GM12878 (cell line): ENCODE measurements at regions not wholly inside any gene's neighbourhood (a gene's known extent, or its start where the extent isn't known, plus 50 kb on each side); places are given as distances from the start of the nearest gene placed in this dataset.

Experiments
- ATAC-seq: fragments of 200-7000 bp; cut with Tn5 transposase; 3 replicates; pipeline ENCODE4 v1.9.1; 2020; ENCODE audit warnings: mild to moderate bottlenecking, moderate library complexity
- BruUV-seq: library from RNA; stranded (reverse); fragments of 400-500 nt; replicated peaks from 2 replicates; lab custom pipeline; 2021; lab: Mats Ljungman, UMichigan
- CTCF ChIA-PET: fragments of 300-600 bp; sonication (Branson Sonifier 250); formaldehyde crosslinking; extraction: SDS; loops from one replicate; lab custom pipeline; 2021; ENCODE audit warnings: inconsistent platforms; lab: Yijun Ruan, JAX
- POLR2A ChIA-PET: fragments of 350-600 bp; formaldehyde crosslinking; extraction: SDS; loops from one replicate; lab custom pipeline; 2021; ENCODE audit warnings: inconsistent platforms; lab: Charles Lee
- RAD21 ChIA-PET: fragments of 300-600 bp; sonication (Branson Sonifier 250); formaldehyde crosslinking; loops from one replicate; lab custom pipeline; 2023; ENCODE audit warnings: antibody characterized with exemption; ENCODE audit not compliant: unreplicated experiment; lab: Charles Lee
- SMC1A ChIA-PET: fragments of 300-600 bp; sonication (Branson Sonifier 250); formaldehyde crosslinking; loops from one replicate; lab custom pipeline; 2023; ENCODE audit not compliant: unreplicated experiment, uncharacterized antibody; lab: Charles Lee
- DNase-seq: peaks from one replicate; pipeline ENCODE4 v3.0.0-alpha.2; 2011; ENCODE audit warnings: low read depth, low spot score
- FAIRE-seq: peaks from 3 replicates; lab custom pipeline; 2011; peaks lifted over from hg19 to GRCh38; lab: Jason Lieb, UNC
- H2AFZ ChIP-seq: 2 replicates; pipeline ENCODE4 v1.6.0; 2011; ENCODE audit warnings: low read depth, low read length, control low read depth; ENCODE audit not compliant: control insufficient read depth
- H3K27ac ChIP-seq: 2 replicates; pipeline ENCODE4 v1.5.1; 2011; ENCODE audit warnings: control low read depth; ENCODE audit not compliant: control insufficient read depth, insufficient read depth
- H3K27me3 ChIP-seq, 2 experiments: replicated peaks in 1 of 2; 2 replicates each; pipeline versions ENCODE4 v1.6.0 to v1.6.1; 2011; ENCODE audit warnings: low read length in 1 of 2; ENCODE audit not compliant: control insufficient read depth in 2 of 2, insufficient read depth in 2 of 2
- H3K36me3 ChIP-seq, 2 experiments: 2 replicates each; pipeline ENCODE4 v1.5.1; 2011; ENCODE audit warnings: low read length in 1 of 2; ENCODE audit not compliant: control insufficient read depth in 2 of 2, insufficient read depth in 2 of 2
- H3K4me1 ChIP-seq: 2 replicates; pipeline ENCODE4 v1.6.1; 2011; ENCODE audit warnings: mild to moderate bottlenecking, low read length, moderate library complexity, mixed read lengths; ENCODE audit not compliant: control insufficient read depth, insufficient read depth
- H3K4me2 ChIP-seq: 2 replicates; pipeline ENCODE4 v1.6.0; 2011; ENCODE audit warnings: control low read depth; ENCODE audit not compliant: control insufficient read depth, insufficient read depth
- H3K4me3 ChIP-seq: fragments of 200-600 bp; sonication (generic); 2 replicates; pipeline ENCODE4 v1.5.1; 2016
- H3K79me2 ChIP-seq: 2 replicates; pipeline ENCODE4 v1.6.0; 2011; ENCODE audit warnings: low read length; ENCODE audit not compliant: control insufficient read depth, insufficient read depth
- H3K9ac ChIP-seq: 2 replicates; pipeline ENCODE4 v1.8.0; 2011; ENCODE audit warnings: low read length, control low read depth, mixed read lengths; ENCODE audit not compliant: control insufficient read depth, insufficient read depth
- H3K9me3 ChIP-seq: replicated peaks from 3 replicates; pipeline ENCODE4 v1.5.1; 2011; ENCODE audit warnings: mild to moderate bottlenecking, low read length; ENCODE audit not compliant: control insufficient read depth, insufficient read depth
- H4K20me1 ChIP-seq: 2 replicates; pipeline ENCODE4 v1.6.0; 2011; ENCODE audit not compliant: control insufficient read depth, insufficient read depth
- EED ChIP-seq: sonication (generic); IDR thresholded peaks from 2 replicates; pipeline ENCODE4 v1.6.1; 2016; ENCODE audit warnings: antibody characterized with exemption, low read depth
- ESRRA ChIP-seq: IDR thresholded peaks from 2 replicates; pipeline ENCODE4 v1.6.1; 2012; ENCODE audit warnings: mild to moderate bottlenecking, low read length, improper control_type of control experiment
- FOS ChIP-seq: IDR thresholded peaks from 3 replicates; pipeline ENCODE4 v1.6.1; 2011; ENCODE audit warnings: borderline replicate concordance; ENCODE audit not compliant: insufficient read length; ENCODE audit errors: extremely low read depth
- FOXM1 ChIP-seq: IDR thresholded peaks from 2 replicates; pipeline ENCODE4 v1.6.1; 2012; ENCODE audit warnings: low read depth, mild to moderate bottlenecking, inconsistent platforms, low read length, moderate library complexity
- HDAC6 ChIP-seq: fragments of 200-600 bp; sonication (generic); IDR thresholded peaks from one replicate; pipeline ENCODE4 v1.8.0; 2017; ENCODE audit warnings: antibody characterized with exemption; ENCODE audit not compliant: unreplicated experiment
- PAX5 ChIP-seq: IDR thresholded peaks from 2 replicates; pipeline ENCODE4 v1.6.1; 2011; ENCODE audit warnings: low read depth, low read length, borderline replicate concordance
- WGBS: methylation state at CpG from one replicate; pipeline ENCODE4 v1.1.6; 2016; ENCODE audit warnings: low lambda C conversion rate; ENCODE audit not compliant: insufficient replicate concordance, insufficient coverage; ENCODE audit errors: missing lambda C conversion rate; 5-methylcytosine and 5-hydroxymethylcytosine counted together
- in situ Hi-C: fragments of 300-500 bp; cut with MboI; formaldehyde crosslinking; loops from 9 replicates; pipeline ENCODE4 v1.14.3; 2018; ENCODE audit warnings: mixed read lengths
- intact Hi-C: fragments of 100-400 bp; cut with micrococcal nuclease; formaldehyde crosslinking; loops from one replicate; pipeline ENCODE4 v1.14.2; 2022; ENCODE audit not compliant: unreplicated experiment
- TF ChIP-seq, protein P1 (sequence below): fragments of 450-650 bp; IDR thresholded peaks from 2 replicates; pipeline ENCODE4 v1.6.1; 2017; ENCODE audit warnings: mild to moderate bottlenecking
- TF ChIP-seq, protein P2 (sequence below): fragments of 450-650 bp; IDR thresholded peaks from 2 replicates; pipeline ENCODE4 v1.6.1; 2017; ENCODE audit warnings: low read depth, mild to moderate bottlenecking, moderate library complexity

DNA sequence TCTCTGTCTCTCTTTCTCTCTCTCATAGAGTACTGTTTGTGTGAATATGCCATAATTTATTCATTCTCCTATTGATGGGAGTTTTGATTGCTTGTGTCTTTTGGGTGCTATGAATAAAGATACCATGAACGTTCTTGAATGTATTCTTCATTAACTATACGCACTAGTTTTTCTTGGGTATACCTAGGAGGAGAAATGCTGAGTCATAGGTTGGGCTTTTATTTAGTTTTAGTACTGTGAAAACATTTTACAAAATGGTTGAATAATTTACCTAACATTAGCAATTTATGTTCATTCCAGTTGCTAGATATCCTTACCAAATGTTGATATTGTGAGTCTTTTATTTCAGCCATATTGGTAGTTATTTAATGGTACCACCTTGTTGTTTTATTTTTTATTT is 192.5 kb downstream of the NPR3 start:
- ChIA-PET POLR2A (no interaction called here), SMC1A (no interaction called here), RAD21 (no interaction called here), CTCF (no interaction called here)
- Histone ChIP-seq H3K9ac (no peak overlapping the region), H3K9me3 (no peaks in the 10 kb centered on the region), H3K4me2 (no peak overlapping the region), H2AFZ (no peak overlapping the region), H3K27me3 (no peaks in the 10 kb centered on the region), H4K20me1 (no peaks in the 10 kb centered on the region), H3K27ac (no peak overlapping the region), H3K4me1 (no peaks in the 10 kb centered on the region), H3K4me3 (no peak overlapping the region), H3K79me2 (no peaks in the 10 kb centered on the region), H3K36me3 (no peaks in the 10 kb centered on the region)
- no peak for TF ChIP-seq FOS
- TF ChIP-seq PAX5, result no peak
- no peak for TF ChIP-seq HDAC6
- no peak for TF ChIP-seq FOXM1
- no peak for TF ChIP-seq ESRRA
- TF ChIP-seq, protein P1, sequence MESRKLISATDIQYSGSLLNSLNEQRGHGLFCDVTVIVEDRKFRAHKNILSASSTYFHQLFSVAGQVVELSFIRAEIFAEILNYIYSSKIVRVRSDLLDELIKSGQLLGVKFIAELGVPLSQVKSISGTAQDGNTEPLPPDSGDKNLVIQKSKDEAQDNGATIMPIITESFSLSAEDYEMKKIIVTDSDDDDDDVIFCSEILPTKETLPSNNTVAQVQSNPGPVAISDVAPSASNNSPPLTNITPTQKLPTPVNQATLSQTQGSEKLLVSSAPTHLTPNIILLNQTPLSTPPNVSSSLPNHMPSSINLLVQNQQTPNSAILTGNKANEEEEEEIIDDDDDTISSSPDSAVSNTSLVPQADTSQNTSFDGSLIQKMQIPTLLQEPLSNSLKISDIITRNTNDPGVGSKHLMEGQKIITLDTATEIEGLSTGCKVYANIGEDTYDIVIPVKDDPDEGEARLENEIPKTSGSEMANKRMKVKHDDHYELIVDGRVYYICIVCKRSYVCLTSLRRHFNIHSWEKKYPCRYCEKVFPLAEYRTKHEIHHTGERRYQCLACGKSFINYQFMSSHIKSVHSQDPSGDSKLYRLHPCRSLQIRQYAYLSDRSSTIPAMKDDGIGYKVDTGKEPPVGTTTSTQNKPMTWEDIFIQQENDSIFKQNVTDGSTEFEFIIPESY, result no peak
- TF ChIP-seq, protein P2, sequence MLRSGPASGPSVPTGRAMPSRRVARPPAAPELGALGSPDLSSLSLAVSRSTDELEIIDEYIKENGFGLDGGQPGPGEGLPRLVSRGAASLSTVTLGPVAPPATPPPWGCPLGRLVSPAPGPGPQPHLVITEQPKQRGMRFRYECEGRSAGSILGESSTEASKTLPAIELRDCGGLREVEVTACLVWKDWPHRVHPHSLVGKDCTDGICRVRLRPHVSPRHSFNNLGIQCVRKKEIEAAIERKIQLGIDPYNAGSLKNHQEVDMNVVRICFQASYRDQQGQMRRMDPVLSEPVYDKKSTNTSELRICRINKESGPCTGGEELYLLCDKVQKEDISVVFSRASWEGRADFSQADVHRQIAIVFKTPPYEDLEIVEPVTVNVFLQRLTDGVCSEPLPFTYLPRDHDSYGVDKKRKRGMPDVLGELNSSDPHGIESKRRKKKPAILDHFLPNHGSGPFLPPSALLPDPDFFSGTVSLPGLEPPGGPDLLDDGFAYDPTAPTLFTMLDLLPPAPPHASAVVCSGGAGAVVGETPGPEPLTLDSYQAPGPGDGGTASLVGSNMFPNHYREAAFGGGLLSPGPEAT, result no peak
- no peak for TF ChIP-seq EED
- no TSS peak for BruUV-seq
- ATAC-seq (no peak), DNase-seq (no peak), FAIRE-seq (no peak)
- in situ Hi-C loops (no loop called here), intact Hi-C loops (no loop called here)
- WGBS, result 0% methylated on average over 2 of the region's 2 CpGs
